Pancreas (tissue), 10 donors: ENCODE measurements at regions not wholly inside any gene's neighbourhood (a gene's known extent, or its start where the extent isn't known, plus 50 kb on each side); places are given as distances from the start of the nearest gene placed in this dataset.

Experiments used
- ATAC-seq, 4 donors: fragments of 200-7000 bp; cut with Tn5 transposase; one replicate each; pipeline versions ENCODE4 v1.8.0 to v1.9.1; 2020; ENCODE audit warnings: mild to moderate bottlenecking in 4 of 4, moderate library complexity in 4 of 4
- DNase-seq, 6 donors: peaks; one replicate each; pipeline ENCODE4 v3.0.0-alpha.2; 2020
- FAIRE-seq: peaks from 2 replicates; lab custom pipeline; 2012; peaks lifted over from hg19 to GRCh38; lab: Jason Lieb, UNC
- H3K27ac ChIP-seq, 4 donors: fragments of 200-600 bp; sonication (generic); 1 replicate in 3 of 4; 2 replicates in 1 of 4; pipeline versions ENCODE4 v1.5.0 to v1.8.0; 2020
- H3K27me3 ChIP-seq, 4 donors: fragments of 200-600 bp; one replicate each; pipeline ENCODE4 v1.8.0; 2021
- H3K36me3 ChIP-seq, 3 donors: fragments of 200-600 bp; sonication (generic) in 1 of 3; one replicate each; pipeline versions ENCODE4 v1.5.0 to v1.8.0; 2020 to 2021
- H3K4me1 ChIP-seq, 3 donors: fragments of 200-600 bp; one replicate each; pipeline ENCODE4 v1.8.0; 2021
- H3K4me3 ChIP-seq, 4 donors: fragments of 200-600 bp; sonication (generic) in 2 of 4; one replicate each; pipeline versions ENCODE4 v1.5.0 to v1.8.0; 2020 to 2021
- H3K9me3 ChIP-seq, 4 donors: fragments of 200-600 bp; one replicate each; pipeline ENCODE4 v1.8.0; 2021
- WGBS, 2 donors: extraction: QIAGEN DNeasy Blood & Tissue Kit; methylation state at CpG; one replicate each; pipeline ENCODE4 v1.1.7; 2013; 5-methylcytosine and 5-hydroxymethylcytosine counted together
- intact Hi-C, 3 donors: fragments of 100-400 bp; cut with DNase I; formaldehyde crosslinking; loops; one replicate each; pipeline versions ENCODE4 v1.11.1 to v1.14.2; 2022
- TF ChIP-seq, protein P1 (sequence below), 4 donors: fragments of 200-600 bp; sonication (generic) in 3 of 4; IDR thresholded peaks; one replicate each; pipeline versions ENCODE4 v1.5.0 to v1.8.0; 2021; ENCODE audit warnings: antibody characterized with exemption in 4 of 4
- donor health status: healthy with polysubstance abuse.
- donor health status: DM: no; HTN: no; CAD: no; lungs with moderate emphysema.
- donor health status: DM: no; HTN: no; CAD: no.
- donor health status: control.
- donor health status: control.
- donor health status: Bipolar disorder and iron deficiency.
- donor health status: DM: yes; HTN: yes; CAD: no.
- donor health status: DM: no; HTN: no; CAD: no.
- donor health status: DM: no; HTN: no; CAD: no.
- donor health status: DM: yes; HTN: yes; CAD: no.

DNA sequence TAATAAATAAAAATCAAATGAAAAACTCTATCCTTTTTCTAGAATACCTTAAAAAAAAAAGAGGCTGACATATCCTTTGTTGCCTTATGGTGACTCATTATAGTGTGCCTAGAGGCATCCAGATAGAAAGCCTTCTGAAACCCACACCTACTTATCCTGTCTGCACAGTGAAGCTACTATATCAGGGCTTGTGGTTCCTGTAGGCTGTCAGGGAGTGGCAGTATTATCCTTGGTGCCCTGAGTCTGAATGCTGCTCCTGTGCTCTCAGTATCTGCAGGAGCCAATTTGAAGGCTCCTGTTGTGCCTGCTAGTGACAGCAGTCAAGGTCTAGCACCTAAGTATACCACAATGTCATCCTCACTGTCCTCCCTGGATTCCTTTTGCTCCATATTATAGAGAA lies 168.4 kb upstream of the AVPR1A start:
- TF ChIP-seq, protein P1, sequence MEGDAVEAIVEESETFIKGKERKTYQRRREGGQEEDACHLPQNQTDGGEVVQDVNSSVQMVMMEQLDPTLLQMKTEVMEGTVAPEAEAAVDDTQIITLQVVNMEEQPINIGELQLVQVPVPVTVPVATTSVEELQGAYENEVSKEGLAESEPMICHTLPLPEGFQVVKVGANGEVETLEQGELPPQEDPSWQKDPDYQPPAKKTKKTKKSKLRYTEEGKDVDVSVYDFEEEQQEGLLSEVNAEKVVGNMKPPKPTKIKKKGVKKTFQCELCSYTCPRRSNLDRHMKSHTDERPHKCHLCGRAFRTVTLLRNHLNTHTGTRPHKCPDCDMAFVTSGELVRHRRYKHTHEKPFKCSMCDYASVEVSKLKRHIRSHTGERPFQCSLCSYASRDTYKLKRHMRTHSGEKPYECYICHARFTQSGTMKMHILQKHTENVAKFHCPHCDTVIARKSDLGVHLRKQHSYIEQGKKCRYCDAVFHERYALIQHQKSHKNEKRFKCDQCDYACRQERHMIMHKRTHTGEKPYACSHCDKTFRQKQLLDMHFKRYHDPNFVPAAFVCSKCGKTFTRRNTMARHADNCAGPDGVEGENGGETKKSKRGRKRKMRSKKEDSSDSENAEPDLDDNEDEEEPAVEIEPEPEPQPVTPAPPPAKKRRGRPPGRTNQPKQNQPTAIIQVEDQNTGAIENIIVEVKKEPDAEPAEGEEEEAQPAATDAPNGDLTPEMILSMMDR (IDR thresholded peaks at IDR 0.05), result no peak
- DNase-seq, result no peak
- no peaks in the 10 kb centered on the region for H3K27me3 ChIP-seq
- H3K4me1 ChIP-seq, result no peaks in the 10 kb centered on the region
- H3K4me3 ChIP-seq, result no peak overlapping the region
- H3K36me3 ChIP-seq, result no peaks in the 10 kb centered on the region
- no peak for ATAC-seq
- no peak overlapping the region for H3K27ac ChIP-seq
- no peaks in the 10 kb centered on the region for H3K9me3 ChIP-seq
- intact Hi-C loops, result no loop called here
- no peak for FAIRE-seq

- Histone ChIP-seq H3K4me3 (no peak overlapping the region), H3K36me3 (no peaks in the 10 kb centered on the region), H3K27me3 (no peaks in the 10 kb centered on the region), H3K4me1 (no peaks in the 10 kb centered on the region), H3K27ac (no peak overlapping the region), H3K9me3 (no peaks in the 10 kb centered on the region)
- DNase-seq (no peak), FAIRE-seq (no peak), ATAC-seq (no peak)
- TF ChIP-seq, protein P1 (IDR thresholded peaks at IDR 0.05), result no peak
- intact Hi-C loops, result no loop called here
- 87 to 89% methylated on average over 1 of the region's 1 CpG for WGBS, 2 donors
These were observed 167.9 kb upstream of the AVPR1A start for GRCh38 chr12:63318933-63319332.

- no peak for ATAC-seq
- no peaks in the 10 kb centered on the region for H3K4me1 ChIP-seq
- H3K27ac ChIP-seq, result no peak overlapping the region
- no peaks in the 10 kb centered on the region for H3K36me3 ChIP-seq
- WGBS, 2 donors, result 71 to 80% methylated on average over 7 of the region's 7 CpGs
- no peaks in the 10 kb centered on the region for H3K27me3 ChIP-seq
- intact Hi-C loops, result no loop called here
- DNase-seq, result no peak
- FAIRE-seq, result no peak
- H3K9me3 ChIP-seq, result no peaks in the 10 kb centered on the region
- TF ChIP-seq, protein P1 (IDR thresholded peaks at IDR 0.05), result no peak
- no peak overlapping the region for H3K4me3 ChIP-seq
These were observed 167.3 kb upstream of the AVPR1A start for GRCh38 chr12:63318313-63318712.

- no peaks in the 10 kb centered on the region for H3K4me1 ChIP-seq
- intact Hi-C loops, result no loop called here
- H3K4me3 ChIP-seq, result no peak overlapping the region
- H3K27ac ChIP-seq, result no peak overlapping the region
- no peak for ATAC-seq
- DNase-seq, result no peak
- no peaks in the 10 kb centered on the region for H3K36me3 ChIP-seq
- H3K9me3 ChIP-seq, result no peaks in the 10 kb centered on the region
- 78 to 84% methylated on average over 5 of the region's 5 CpGs for WGBS, 2 donors
- TF ChIP-seq, protein P1 (IDR thresholded peaks at IDR 0.05), result no peak
- no peaks in the 10 kb centered on the region for H3K27me3 ChIP-seq
- FAIRE-seq, result no peak
These were observed 166.9 kb upstream of the AVPR1A start for GRCh38 chr12:63317880-63318279.

DNA sequence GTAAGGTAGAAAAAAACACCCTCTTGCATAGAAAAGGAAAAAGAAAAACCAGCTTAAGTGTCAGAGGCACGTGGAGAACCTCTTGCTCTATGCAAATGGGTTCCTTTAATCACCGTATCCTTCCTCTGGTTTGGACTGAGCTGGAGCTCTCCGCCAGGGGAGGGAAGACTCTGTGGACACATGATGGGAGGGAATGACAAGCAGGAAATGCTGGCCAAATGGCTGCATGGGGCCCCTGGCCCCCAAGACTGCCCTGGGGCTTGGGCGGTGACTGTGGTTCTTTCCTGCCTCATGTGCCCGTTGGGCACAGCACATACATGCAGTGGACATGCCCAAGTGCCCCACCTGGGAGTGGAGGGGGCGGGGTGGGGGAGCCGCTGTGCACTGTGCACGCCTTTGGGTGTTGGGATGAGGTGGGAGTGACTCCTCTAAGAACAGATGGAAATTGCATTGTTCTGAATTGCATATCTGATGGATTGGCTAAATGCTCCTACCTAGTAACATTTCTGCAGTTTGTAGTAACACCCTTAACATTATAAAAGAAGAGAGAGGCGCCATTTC lies 166.4 kb upstream of the AVPR1A start:
- peak in 1 of 6 donors; percentile 37 for DNase-seq
- no peaks in the 10 kb centered on the region for H3K36me3 ChIP-seq
- H3K27me3 ChIP-seq, result no peaks in the 10 kb centered on the region
- no peak overlapping the region for H3K27ac ChIP-seq
- TF ChIP-seq, protein P1 (IDR thresholded peaks at IDR 0.05), result no peak
- H3K4me3 ChIP-seq, result no peak overlapping the region
- no peak for ATAC-seq
- intact Hi-C loops, result no loop called here
- H3K9me3 ChIP-seq, result no peaks in the 10 kb centered on the region
- WGBS, 2 donors, result 74 to 77% methylated on average over 9 of the region's 9 CpGs
- H3K4me1 ChIP-seq, result no peaks in the 10 kb centered on the region
- no peak for FAIRE-seq
